Stimulated activated CD8-positive, alpha-beta memory T cell treated with anti-CD3 and anti-CD28 coated beads, Interleukin-4, amount 100 ng/mL, for 48 hours (primary cell): ENCODE measurements at regions not wholly inside any gene's neighbourhood (a gene's known extent, or its start where the extent isn't known, plus 50 kb on each side); places are given as distances from the start of the nearest gene placed in this dataset.

Experiments used
- DNase-seq: peaks from one replicate; pipeline ENCODE4 v3.0.0-alpha.2; 2020

DNA sequence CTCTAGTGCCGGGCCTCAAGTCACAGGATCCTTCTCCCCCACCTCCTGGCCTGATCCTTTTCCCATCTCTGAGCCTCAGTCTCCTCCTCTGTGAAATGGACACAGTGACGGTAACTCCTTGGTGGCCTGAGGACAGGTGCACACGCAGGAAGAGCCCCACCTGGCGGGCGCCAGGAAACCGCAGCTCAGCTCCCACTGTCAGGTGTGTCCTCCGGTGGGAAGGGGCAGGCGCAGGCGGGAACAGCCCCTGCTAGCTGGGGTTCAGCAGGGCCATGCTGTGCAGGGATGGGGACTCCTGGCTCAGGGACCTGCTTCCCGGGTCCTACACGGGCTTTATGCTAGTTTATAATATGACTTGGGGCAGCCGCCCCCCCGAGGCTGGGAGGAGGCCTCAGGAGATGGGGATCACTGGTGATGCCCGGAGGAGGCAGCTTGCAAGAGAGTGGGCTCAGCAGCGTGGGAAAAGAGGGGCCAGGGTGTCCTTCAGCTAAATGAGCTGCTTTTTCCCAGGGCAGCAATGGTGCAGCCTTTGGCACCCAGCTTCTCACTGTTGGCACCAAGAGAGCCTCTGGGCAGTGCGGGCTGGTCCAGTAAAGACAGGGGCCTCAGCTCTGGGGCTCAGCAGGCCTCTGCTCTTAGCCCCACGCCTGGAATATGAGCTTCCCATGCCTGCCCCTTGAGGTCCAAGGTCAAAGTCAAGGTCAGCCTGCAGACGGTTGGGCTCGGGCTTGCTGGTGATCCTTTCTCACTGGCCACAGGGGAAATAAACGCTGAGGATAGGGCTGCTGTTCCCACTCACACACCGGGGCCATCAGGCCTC is 68.0 kb upstream of the FAM20C start:
- no peak for DNase-seq

DNA sequence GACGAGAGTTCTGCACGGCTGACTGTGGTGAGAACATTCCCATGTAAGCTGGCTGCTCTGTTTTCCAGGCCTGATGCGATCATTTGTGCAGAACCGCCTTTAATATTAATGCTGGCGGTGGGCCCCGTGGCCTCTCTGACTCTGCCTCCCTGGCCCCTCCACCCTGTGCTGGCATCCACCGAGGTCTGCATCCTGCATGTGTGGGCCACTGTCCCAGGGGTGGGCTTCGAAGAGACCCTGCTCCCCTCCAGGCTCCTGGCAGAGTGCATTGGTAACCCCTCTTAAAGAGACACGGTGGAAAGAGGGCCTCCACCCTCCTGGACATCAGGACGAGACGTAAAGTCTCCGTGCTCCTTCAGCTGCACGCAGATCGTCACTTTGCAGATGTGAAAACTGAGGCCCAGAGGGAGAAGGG is 67.3 kb upstream of the FAM20C start:
- DNase-seq = no peak

GRCh38 chr7:125661-126060 is 66.7 kb upstream of the FAM20C start:
- DNase-seq = no peak

- DNase-seq = no peak
Measured at GRCh38 chr7:126368-126767, 66.0 kb upstream of the FAM20C start.

DNA sequence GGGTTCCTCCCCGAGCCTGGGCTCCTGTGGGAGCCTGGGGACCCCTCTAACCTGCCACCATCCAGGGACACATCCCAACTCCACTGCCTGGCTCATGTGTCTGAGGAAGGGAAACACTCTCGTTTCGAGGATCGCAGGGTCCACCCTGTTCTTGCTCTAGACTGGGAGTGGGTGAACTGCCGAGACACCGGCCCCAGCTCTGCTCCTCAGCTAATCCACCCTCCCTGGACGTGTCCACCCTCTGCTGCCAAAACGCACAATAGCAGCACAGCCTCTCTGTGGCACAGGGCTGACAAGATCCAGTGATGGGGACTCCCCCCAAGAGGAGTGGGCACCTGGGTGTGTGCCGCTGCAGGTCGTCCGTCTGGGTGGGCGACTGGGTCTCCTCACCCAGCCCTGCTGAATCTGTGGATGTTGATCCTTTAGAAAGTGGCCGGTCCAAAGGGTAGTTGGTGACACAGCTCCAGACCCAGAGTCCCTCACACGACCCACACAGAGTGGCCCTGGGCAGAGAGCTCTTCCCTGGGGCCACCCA is 65.2 kb upstream of the FAM20C start:
- DNase-seq = no peak

DNA sequence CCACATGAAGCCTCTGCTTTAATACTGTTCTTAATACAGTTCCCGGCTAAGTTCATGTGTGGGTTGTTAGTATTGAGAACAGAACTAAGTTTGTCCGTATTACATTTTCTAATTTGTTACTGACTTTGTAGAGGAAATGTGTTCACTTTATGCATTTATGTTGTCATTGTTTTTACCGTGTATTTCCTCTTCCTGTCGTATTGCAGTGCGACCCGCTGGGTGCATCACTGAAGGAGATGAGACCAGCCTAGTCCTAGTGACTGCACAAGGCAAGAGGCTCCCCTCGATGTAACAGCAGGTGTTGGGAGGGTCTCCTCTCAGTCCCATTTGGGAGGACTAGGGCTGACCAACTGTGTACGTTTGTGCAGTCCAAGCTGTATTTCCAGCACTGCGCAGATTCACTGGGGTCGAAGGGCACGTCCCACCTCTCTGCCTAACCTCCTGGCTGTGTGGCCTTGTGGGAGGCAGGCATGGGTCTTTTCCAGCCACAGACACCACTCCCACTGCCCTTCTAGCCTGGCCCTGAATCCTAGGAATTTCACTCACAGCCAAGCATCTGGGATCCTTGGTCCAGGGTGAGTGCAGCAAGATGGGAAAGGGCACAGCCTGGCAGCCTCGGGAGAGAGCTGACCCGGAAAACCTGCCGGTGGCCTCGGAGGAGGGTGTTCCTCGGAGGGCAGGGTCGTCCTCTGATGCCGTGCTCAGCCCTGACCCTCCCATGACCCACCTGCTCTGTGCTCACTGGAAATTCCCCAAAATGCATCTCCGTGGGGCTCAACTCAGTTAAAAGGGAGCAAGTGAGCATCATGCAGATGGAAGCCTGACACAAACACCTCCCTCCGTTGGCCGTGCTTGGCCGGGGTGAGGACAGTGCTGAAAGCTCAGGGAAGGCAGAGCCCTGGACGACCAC is 63.9 kb upstream of the FAM20C start:
- no peak for DNase-seq

GRCh38 chr7:129366-130221 is 62.8 kb upstream of the FAM20C start:
- no peak for DNase-seq

DNA sequence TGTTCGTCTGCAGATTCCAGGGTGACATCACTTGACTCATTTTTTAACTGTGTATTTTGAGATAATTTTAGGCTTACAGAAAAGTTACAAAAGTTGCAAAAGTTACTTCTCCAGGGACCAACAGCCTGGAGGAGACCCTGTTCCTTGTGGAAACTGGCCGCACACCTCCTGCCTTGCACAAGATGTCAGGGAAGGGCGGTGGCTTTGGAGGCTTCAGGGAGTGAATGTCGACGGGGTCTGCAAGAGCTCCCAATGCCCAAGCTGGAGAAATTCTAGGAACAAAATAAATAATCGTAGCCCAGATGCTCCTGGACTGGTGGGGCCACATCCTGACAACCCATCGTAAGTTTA is 62.2 kb upstream of the FAM20C start:
- no peak for DNase-seq

DNA sequence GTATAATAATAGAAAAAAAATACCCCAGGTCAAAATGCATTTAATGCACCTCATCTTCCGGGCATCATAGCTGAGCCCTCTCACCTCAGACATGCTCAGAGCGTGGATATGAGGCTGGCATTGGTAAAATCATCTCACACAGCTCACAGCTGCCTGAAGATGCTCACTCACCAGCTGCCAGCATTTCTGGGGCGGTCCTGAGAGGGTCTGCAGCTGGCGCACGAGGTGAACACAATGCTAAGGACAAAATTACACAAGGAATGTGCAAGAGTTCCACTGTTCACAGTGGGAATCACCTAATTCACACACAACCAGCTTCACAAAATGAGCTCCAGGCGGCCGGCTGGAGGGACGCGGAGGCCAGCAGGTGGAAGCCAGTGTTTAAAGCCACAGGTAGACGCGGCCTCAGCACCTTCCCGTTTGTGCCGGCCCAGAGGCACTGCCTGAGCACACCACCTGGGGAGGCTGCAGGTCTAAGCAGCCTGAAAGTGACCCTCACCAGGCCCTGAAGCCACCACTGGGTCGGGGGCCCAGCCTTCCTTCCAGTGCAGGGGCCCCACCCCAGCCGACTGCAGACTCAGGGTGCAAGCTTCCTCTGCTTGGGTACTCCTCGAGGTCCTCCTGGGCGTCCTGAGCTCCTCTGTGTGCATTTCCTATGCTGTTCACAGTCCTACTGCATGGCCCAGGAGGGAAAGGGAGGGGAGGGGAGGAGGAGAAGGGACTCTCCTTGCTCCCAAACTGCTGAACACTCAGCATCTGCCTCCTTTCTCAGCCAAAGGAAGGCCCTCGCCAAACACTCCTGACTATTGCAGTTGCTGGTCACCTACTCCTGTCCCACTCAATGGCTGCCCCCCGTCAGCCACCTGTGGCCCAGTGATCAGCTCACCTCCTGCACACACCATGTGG is 61.2 kb upstream of the FAM20C start:
- no peak for DNase-seq

DNA sequence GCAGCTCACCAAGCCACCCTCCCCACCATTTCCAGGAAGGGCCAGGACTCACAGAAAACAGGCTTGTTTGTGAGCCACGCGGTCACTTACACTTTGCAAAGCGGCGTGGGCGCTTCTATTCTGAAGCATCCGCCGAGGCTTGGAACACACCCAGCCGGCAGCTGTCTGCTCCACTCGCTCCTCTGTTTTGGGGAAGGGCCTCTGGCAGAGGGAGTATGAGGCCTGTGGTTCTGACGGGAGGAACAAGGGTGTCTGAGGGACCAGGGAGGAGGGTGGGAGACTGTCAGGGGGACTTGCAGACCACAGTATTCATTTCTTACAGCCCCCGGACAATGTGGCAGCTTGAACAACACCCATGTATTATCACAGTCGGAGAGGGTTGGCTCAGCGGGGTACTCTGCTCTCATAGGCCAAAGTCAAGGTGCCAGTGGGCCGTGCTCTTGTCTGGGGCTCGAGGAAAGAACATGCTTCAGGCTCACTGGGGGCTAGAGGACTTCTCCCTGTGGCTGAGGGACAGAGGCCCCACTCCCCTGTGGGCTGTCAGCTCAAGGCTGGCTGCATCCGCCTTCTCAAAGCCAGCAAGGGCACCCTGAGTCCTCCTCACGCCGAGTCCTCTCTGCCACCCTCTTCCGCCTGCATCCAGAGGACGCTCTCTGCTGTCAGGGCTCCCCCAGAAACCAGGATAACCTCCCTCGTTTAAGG is 60.4 kb upstream of the FAM20C start:
- DNase-seq = no peak

- DNase-seq = no peak
Measured at GRCh38 chr7:132899-133298, 59.5 kb upstream of the FAM20C start.

GRCh38 chr7:133470-133869 is 58.9 kb upstream of the FAM20C start:
- no peak for DNase-seq

DNA sequence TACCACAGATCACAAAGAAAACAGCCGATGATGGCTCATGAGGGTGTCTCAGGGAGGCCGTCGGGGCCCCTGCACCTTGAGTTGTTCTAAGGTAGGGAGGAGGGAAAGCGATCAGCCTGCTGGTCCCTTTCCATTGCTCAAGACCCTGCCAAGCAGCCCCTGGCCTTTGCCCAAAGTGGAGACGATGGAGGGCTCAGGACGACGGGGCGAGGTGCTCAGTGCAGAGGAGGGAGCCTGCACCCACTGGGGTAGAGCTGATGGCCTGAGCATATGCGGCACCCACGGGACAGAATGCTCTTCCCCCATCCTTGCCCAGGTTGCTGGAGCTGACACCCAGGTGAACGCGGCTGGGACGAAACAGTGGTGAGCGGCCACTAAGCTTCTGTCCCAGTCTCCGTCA is 58.3 kb upstream of the FAM20C start:
- DNase-seq = no peak

DNA sequence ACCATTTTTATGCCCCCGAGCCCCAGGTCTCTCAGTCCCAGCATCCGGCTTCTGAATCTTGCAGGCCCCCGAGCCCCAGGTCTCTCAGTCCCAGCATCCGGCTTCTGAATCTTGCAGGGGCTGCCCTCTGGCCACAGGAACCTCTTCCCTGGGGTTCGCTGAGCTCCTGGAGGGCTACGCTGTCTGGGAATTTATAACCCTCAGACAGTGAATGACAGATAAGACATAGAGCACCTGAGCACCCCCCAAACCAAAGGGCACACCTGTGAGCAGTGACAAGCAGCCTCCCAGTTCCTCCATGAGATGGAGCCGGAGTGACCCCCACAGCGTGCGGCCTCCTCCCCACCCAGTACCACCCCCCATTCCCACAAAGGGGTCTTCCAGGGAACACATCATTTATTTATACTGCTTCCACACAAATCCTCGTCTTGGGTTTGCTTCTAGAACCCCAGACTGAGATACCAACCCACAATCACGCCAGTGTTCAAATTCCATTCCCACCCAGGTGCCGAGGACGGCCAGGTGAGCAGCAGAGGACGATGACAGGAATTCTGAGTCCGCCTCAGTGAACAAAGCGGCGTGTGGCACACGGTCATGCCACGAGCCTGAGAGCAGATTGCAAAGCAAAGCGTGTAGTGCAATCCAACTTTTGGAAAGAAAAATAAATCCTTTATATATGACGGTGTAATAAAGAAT is 57.7 kb upstream of the FAM20C start:
- no peak for DNase-seq

DNA sequence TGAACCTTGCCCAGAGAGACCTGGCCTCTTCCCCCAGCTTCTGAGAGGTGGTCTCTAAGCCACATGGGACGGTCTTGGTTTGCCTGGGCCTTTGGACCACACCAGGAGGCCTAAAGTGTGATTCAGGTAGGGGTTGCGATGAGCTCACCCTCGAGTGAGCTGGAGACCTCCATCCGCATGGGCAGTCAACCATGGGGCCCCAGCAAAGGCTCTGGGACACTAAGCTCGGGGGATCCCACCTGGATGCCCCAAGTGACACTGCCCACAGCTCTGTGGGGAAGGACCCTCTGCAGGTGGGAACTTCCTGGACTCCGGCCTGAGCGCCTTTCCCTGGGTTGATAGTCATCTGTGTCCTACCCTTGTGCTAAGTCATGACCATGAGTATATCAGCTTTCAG is 57.1 kb upstream of the FAM20C start:
- DNase-seq = no peak

GRCh38 chr7:135731-136645 is 56.4 kb upstream of the FAM20C start:
- no peak for DNase-seq

- no peak for DNase-seq
Measured at GRCh38 chr7:137094-137891, 55.1 kb upstream of the FAM20C start.

DNA sequence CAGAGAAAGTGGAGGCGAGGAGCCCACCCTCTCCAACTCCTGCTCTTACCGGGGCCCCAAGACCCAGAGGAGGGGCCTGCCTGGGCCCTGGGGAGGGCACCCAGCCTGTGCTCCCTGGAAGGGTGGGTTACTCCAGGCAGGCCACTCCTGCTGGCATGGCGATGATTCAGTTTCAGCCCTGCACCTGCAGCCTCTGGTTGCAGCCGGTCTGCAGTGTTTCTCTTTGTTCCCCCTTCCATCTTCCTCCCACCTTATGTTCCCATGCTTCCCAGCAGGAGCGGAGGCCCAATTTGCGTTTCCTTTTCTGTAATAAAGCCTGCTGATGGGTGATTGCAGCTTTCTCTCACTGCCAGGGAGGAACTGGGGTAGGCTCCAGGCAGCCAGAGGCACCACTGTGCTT is 53.2 kb upstream of the FAM20C start:
- DNase-seq = no peak
